BE2C (cell line): ENCODE measurements at regions not wholly inside any gene's neighbourhood (a gene's known extent, or its start where the extent isn't known, plus 50 kb on each side); places are given as distances from the start of the nearest gene placed in this dataset.
"Not testable (repeated sequence)": the region's sequence is repeated elsewhere in the genome, so short reads cannot be mapped to it uniquely, and the experiment has no call there.

Source experiments
- DNase-seq: peaks from one replicate; pipeline ENCODE4 v3.0.0-alpha.2; 2020
- H3K27me3 ChIP-seq: fragments of 250-450 bp; sonication (Bioruptor Pico); 2 replicates; pipeline ENCODE4 v1.5.1; 2020; ENCODE audit warnings: mild to moderate bottlenecking
- H3K36me3 ChIP-seq: fragments of 250-450 bp; sonication (Bioruptor Pico); 2 replicates; pipeline ENCODE4 v1.5.1; 2020; ENCODE audit warnings: mild to moderate bottlenecking
- H3K4me1 ChIP-seq: fragments of 250-450 bp; sonication (Bioruptor Pico); 2 replicates; pipeline ENCODE4 v1.5.1; 2020
- H3K4me3 ChIP-seq: 2 replicates; pipeline ENCODE4 v1.5.1; 2011; ENCODE audit warnings: low read depth, low read length
- H3K9me3 ChIP-seq: fragments of 250-450 bp; sonication (Bioruptor Pico); 2 replicates; pipeline ENCODE4 v1.5.1; 2020
- TF ChIP-seq, protein P1 (sequence below): IDR thresholded peaks from 2 replicates; pipeline ENCODE4 v1.5.1; 2012; ENCODE audit warnings: mild to moderate bottlenecking, low read depth, low read length

DNA sequence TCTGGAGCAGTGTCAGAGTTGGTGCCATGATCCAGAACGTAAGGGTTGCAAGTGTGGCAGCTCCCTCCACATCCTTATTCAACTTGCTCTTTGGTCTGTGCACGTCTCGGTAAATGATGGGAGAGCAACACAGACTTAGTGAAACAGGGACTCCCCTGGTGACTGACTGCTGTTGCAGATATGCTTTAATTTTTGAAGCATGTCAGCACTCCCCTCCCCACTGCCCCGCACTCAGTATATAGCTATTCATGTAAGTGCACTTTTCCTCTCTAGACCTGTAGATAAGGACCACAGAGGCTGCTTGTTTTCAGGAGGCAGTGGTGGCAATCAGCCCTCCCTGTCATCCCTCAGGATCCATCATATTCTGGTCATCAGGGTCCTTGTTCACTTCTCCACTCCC, 470.9 kb downstream of the IRS2 start:
- DNase-seq: no peak
- no peaks in the 10 kb centered on the region for H3K36me3 ChIP-seq
- TF ChIP-seq, protein P1, sequence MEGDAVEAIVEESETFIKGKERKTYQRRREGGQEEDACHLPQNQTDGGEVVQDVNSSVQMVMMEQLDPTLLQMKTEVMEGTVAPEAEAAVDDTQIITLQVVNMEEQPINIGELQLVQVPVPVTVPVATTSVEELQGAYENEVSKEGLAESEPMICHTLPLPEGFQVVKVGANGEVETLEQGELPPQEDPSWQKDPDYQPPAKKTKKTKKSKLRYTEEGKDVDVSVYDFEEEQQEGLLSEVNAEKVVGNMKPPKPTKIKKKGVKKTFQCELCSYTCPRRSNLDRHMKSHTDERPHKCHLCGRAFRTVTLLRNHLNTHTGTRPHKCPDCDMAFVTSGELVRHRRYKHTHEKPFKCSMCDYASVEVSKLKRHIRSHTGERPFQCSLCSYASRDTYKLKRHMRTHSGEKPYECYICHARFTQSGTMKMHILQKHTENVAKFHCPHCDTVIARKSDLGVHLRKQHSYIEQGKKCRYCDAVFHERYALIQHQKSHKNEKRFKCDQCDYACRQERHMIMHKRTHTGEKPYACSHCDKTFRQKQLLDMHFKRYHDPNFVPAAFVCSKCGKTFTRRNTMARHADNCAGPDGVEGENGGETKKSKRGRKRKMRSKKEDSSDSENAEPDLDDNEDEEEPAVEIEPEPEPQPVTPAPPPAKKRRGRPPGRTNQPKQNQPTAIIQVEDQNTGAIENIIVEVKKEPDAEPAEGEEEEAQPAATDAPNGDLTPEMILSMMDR: no peak
- no peak overlapping the region for H3K4me3 ChIP-seq
- H3K4me1 ChIP-seq: no peaks in the 10 kb centered on the region
- H3K27me3 ChIP-seq: no peaks in the 10 kb centered on the region
- no peaks in the 10 kb centered on the region; the same call in 1 of the 2 replicates for H3K9me3 ChIP-seq

DNA sequence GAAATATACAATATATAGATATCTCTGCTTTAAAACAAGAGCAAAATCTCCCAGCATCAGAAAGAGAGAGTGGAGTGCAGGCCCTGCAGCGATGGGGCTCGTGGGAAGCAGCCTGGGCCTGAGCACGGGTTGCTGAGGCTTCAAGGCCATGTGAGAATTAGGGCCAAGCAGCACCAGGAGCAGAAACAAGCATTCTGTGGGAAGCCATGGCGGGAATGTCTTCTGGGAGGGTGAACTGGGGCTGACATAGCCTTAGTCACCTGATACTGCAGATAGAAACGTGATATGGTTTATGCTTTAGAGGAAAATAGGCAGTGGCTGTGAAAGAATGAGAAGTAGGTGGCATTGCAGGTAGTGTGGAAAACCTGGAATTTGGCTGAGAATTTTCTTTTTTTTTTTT, 472.3 kb downstream of the IRS2 start:
- no peaks in the 10 kb centered on the region; the same call in 1 of the 2 replicates for H3K9me3 ChIP-seq
- H3K4me1 ChIP-seq: no peaks in the 10 kb centered on the region
- no peaks in the 10 kb centered on the region for H3K36me3 ChIP-seq
- TF ChIP-seq, protein P1: no peak
- no peak for DNase-seq
- no peak overlapping the region for H3K4me3 ChIP-seq
- H3K27me3 ChIP-seq: no peaks in the 10 kb centered on the region

DNA sequence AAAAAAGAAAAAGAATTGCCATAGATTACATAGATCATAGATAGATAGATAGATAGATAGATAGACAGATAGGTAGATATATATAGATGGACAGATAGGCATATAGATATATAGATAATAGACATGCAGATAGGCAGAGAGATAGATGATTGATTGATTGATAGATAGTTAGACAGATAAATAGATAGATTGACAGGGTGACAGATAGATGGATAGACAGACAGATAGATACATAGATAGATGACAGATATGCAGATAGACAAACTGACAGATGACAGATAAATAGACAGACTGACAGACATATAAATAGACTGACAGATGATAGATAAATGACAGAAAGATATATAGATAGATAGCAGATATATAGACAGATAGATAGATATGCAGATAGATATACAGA, 474.0 kb downstream of the IRS2 start:
- H3K27me3 ChIP-seq: no peaks in the 10 kb centered on the region
- H3K4me1 ChIP-seq: no peaks in the 10 kb centered on the region
- DNase-seq: no peak
- H3K9me3 ChIP-seq: no peaks in the 10 kb centered on the region
- H3K4me3 ChIP-seq: no peak overlapping the region
- H3K36me3 ChIP-seq: no peaks in the 10 kb centered on the region
- TF ChIP-seq, protein P1: no peak

DNA sequence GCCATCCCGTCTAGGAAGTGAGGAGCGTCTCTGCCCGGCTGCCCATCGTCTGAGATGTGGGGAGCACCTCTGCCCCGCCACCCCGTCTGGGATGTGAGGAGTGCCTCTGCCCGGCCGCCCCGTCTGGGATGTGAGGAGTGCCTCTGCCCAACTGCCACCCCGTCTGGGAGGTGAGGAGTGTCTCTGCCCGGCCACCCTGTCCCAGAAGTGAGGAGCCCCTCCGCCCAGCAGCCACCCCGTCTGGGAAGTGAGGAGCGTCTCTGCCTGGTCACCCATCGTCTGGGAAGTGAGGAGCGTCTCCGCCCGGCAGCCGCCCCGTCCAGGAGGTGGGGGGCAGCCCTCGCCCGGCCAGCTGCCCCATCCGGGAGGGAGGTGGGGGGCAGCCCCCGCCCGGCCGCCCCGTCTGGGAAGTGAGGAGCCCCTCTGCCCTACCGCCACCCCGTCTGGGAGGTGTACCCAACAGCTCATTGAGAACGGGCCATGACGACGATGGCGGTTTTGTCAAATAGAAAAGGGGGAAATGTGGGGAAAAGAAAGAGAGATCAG, 474.9 kb downstream of the IRS2 start:
- H3K36me3 ChIP-seq, H3K9me3 ChIP-seq, H3K27me3 ChIP-seq, H3K4me1 ChIP-seq, DNase-seq, H3K4me3 ChIP-seq: not testable (repeated sequence)

DNA sequence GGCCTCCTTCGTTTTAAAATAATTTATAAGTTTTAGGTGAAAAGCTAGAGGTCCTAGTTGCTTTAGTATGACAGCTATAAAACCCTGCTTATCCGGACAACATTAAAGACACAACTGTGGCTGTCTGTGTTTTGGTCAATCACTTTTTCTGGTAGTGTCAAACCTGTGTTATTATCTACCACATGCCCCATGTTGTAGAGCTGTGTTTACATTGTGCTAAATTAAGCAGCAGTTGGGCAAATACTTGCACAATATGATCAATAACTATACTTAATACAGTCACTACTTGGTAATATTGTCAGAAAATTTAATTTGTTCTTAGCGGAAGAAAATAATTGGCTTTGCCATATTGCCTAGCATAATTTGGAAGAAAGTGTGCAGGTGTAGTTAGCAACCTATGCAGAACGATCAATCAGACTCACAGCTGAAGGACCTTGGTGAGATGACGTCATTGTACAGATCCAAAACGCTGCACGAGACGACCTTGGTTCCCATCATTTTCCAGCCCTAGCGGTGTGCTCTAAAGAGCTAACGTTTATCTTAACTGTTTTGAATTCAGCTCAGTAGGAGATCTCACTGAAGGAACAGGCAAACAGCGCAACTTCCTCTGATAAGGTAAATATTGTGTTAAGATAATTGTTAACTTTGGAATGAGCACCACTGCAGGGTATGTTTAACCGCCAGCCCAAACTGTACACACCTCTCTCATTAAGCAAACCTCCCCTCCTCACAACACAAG, 476.6 kb downstream of the IRS2 start:
- H3K4me3 ChIP-seq: no peak overlapping the region
- H3K9me3 ChIP-seq: no peaks in the 10 kb centered on the region
- H3K27me3 ChIP-seq: no peaks in the 10 kb centered on the region
- TF ChIP-seq, protein P1: no peak
- no peaks in the 10 kb centered on the region for H3K4me1 ChIP-seq
- no peak for DNase-seq
- H3K36me3 ChIP-seq: no peaks in the 10 kb centered on the region

DNA sequence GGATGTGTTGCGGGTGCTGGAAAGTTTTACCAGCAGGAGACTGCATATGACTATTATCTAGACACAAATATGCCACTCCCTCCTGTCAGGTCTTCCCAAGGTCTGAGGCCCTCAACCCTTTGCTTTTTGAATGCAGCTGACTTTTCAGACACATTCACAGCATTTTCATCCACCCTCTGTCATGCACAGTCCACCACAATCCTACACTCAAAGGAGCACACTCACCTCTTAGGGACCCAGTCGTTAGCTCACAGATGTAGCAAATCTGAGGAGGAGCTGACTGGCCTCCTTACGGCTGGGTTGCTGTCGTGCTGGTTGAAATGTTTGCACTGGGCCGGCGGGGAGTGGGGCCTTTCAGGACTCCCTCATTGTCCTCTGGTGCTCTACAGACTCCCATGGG, 479.4 kb downstream of the IRS2 start:
- no peak overlapping the region for H3K4me3 ChIP-seq
- no peaks in the 10 kb centered on the region for H3K36me3 ChIP-seq
- TF ChIP-seq, protein P1: no peak
- H3K4me1 ChIP-seq: peaks cover under 1% of the 10 kb centered on the region; the same call in 1 of the 2 replicates
- no peaks in the 10 kb centered on the region for H3K27me3 ChIP-seq
- no peaks in the 10 kb centered on the region for H3K9me3 ChIP-seq
- DNase-seq: no peak
